ENCODE measurements at regions not wholly inside any gene's neighbourhood (a gene's known extent, or its start where the extent isn't known, plus 50 kb on each side); places are given as distances from the start of the nearest gene placed in this dataset.

DNA sequence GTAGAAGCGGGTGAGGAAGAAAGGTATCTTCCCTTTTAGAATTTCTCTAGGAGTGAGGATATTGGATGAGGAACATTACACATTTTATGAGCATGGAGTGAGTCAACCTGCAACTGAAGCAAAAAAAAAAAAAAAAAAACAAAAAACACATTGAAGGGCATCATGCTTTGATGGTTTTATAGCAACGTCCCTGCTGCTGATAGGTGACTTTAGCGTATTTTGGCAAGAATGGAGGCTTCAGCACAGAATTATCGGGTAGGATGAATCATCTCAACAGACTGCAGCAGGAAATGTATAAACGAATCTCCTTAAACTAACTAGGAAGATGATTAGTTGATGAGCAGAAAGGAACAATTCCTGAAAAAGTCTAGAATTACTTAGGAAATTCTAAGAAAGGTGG is 1359.6 kb upstream of the ATXN8OS start:
- TF ChIP-seq POLR2A (IDR thresholded peaks at IDR 0.05) (no peak), CTCF (IDR thresholded peaks at IDR 0.05) (no peak)

Data from heart left ventricle (tissue), 13 donors.